H1 (cell line): ENCODE measurements at regions not wholly inside any gene's neighbourhood (a gene's known extent, or its start where the extent isn't known, plus 50 kb on each side); places are given as distances from the start of the nearest gene placed in this dataset.

ENCODE experiments used
- CBX5 ChIP-seq: fragments of 300-800, 300-1000 bp; sonication (generic); IDR thresholded peaks from 2 replicates; pipeline ENCODE4 v1.7.1; 2016; ENCODE audit warnings: antibody characterized with exemption, low read length, low read depth
- CBX8 ChIP-seq: fragments of 300-800, 300-1000 bp; sonication (generic); IDR thresholded peaks from 2 replicates; pipeline ENCODE4 v1.7.1; 2016; ENCODE audit warnings: low read depth, low read length, borderline replicate concordance
- EZH2 ChIP-seq: fragments of 200-600 bp; sonication (generic); IDR thresholded peaks from 2 replicates; pipeline ENCODE4 v1.7.1; 2012; ENCODE audit warnings: low read depth, mild to moderate bottlenecking, moderate library complexity, low read length, inconsistent platforms; ENCODE audit not compliant: severe bottlenecking
- NANOG ChIP-seq: IDR thresholded peaks from 2 replicates; pipeline ENCODE4 v1.6.1; 2011; ENCODE audit warnings: low read length, low read depth, mild to moderate bottlenecking, inconsistent platforms; ENCODE audit not compliant: insufficient read depth, poor library complexity, severe bottlenecking
- SIX5 ChIP-seq: IDR thresholded peaks from 2 replicates; pipeline ENCODE4 v1.6.1; 2011; ENCODE audit warnings: mild to moderate bottlenecking, low read depth, low read length
- TBP ChIP-seq: IDR thresholded peaks from 2 replicates; pipeline ENCODE4 v1.6.1; 2011; ENCODE audit warnings: low read depth, low read length, improper control_type of control experiment
- TF ChIP-seq, protein P1 (sequence below): IDR thresholded peaks from 2 replicates; pipeline ENCODE4 v1.6.1; 2012; ENCODE audit warnings: low read length, inconsistent platforms

DNA sequence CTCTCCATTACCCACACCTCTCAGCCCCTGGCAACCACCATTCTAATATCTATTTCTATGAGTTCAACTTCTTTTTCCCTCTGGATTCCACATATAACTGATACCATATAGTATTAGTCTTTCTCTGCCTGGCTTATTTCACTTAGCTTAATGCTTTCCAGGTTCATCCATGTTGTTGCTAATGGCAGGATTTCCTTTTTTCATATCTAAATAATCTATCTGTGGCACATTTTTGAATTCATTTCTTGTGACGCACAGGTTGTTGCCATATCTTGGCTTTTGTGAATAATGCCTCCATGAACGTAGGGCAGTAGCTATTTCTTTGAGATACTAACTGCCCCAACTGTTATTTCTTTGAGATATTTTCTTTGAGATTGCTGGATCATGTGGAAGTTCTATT is 235.6 kb downstream of the SPRY2 start (continued):
- TF ChIP-seq, protein P1, sequence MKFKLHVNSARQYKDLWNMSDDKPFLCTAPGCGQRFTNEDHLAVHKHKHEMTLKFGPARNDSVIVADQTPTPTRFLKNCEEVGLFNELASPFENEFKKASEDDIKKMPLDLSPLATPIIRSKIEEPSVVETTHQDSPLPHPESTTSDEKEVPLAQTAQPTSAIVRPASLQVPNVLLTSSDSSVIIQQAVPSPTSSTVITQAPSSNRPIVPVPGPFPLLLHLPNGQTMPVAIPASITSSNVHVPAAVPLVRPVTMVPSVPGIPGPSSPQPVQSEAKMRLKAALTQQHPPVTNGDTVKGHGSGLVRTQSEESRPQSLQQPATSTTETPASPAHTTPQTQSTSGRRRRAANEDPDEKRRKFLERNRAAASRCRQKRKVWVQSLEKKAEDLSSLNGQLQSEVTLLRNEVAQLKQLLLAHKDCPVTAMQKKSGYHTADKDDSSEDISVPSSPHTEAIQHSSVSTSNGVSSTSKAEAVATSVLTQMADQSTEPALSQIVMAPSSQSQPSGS: no peak
- TF ChIP-seq EZH2 (no peak), CBX5 (no peak), SIX5 (no peak), CBX8 (no peak), NANOG (no peak), TBP (no peak)
- TF ChIP-seq, all 59 proteins: peak for 0
